ENCODE measurements at regions not wholly inside any gene's neighbourhood (a gene's known extent, or its start where the extent isn't known, plus 50 kb on each side); places are given as distances from the start of the nearest gene placed in this dataset.

DNA sequence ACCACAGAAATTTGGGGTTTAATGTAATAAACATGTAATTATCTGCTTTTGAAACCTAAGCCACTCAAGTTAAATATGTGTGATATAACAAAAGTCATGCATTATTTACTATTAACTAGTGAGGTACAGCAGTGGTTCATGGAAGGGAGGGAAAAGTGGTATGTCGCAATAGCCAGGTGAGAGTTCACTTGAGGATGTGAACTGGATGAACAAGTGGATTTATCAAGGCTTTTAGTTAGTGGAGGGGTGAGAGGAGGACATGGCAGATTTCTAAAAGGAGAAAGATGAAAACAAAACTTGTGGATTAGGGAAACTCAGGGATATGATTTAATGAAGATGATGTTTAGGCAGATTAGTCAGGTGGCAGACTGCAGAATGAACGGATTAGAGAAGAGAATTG, 141.3 kb upstream of the NFIB start:
- no peaks in the 10 kb centered on the region for H3K36me3 ChIP-seq (ENCODE audit: control insufficient read depth in 4 of 4, insufficient read depth in 4 of 4, low read length in 4 of 4)
- H3K4me3 ChIP-seq = no peak overlapping the region
- H3K9me3 ChIP-seq (ENCODE audit: control insufficient read depth in 4 of 4, insufficient read depth in 3 of 4, low read length in 3 of 4) = no peaks in the 10 kb centered on the region
- no peaks in the 10 kb centered on the region for H3K27me3 ChIP-seq (ENCODE audit: control insufficient read depth in 3 of 3, insufficient read depth in 3 of 3, low read length in 2 of 3)
- ATAC-seq (ENCODE audit: insufficient read depth, low FRiP score) (no peak), DNase-seq (no peak)
- WGBS, 2 donors = 71 to 91% methylated on average over 2 of the region's 2 CpGs
- no peak overlapping the region for H3K27ac ChIP-seq (ENCODE audit: low read depth in 1 of 2, low read length in 1 of 2)
- H3K9ac ChIP-seq (ENCODE audit: insufficient read depth in 1 of 2, low read length in 2 of 2) = no peak overlapping the region
- no peaks in the 10 kb centered on the region for H3K4me1 ChIP-seq (ENCODE audit: control insufficient read depth in 5 of 5, insufficient read depth in 5 of 5, low read length in 5 of 5)
- TF ChIP-seq, protein P1, sequence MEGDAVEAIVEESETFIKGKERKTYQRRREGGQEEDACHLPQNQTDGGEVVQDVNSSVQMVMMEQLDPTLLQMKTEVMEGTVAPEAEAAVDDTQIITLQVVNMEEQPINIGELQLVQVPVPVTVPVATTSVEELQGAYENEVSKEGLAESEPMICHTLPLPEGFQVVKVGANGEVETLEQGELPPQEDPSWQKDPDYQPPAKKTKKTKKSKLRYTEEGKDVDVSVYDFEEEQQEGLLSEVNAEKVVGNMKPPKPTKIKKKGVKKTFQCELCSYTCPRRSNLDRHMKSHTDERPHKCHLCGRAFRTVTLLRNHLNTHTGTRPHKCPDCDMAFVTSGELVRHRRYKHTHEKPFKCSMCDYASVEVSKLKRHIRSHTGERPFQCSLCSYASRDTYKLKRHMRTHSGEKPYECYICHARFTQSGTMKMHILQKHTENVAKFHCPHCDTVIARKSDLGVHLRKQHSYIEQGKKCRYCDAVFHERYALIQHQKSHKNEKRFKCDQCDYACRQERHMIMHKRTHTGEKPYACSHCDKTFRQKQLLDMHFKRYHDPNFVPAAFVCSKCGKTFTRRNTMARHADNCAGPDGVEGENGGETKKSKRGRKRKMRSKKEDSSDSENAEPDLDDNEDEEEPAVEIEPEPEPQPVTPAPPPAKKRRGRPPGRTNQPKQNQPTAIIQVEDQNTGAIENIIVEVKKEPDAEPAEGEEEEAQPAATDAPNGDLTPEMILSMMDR (IDR thresholded peaks at IDR 0.05; ENCODE audit: control extremely low read depth, extremely low read depth) = no peak

DNA sequence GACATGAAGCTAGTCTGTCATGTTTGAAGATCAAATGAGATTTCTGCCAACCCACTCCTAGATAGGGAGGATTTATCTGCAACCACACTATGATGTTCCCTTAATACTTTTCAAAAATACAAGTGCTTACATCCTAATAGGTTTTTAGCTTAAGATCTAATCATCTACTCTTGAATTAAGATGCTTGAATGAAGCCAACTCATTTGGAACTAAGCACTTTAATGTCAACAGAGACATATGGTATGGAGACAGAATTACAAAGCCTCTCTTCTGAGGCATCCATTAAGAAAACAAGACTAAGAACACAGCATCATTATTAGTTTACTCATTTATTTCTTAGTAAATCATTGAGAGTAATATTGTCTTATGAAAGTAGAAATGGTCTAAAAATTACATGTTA, 139.3 kb upstream of the NFIB start:
- ATAC-seq (ENCODE audit: insufficient read depth, low FRiP score) = no peak
- Histone ChIP-seq H3K9ac (ENCODE audit: insufficient read depth in 1 of 2, low read length in 2 of 2) (no peak overlapping the region), H3K4me3 (no peak overlapping the region), H3K27me3 (ENCODE audit: control insufficient read depth in 3 of 3, insufficient read depth in 3 of 3, low read length in 2 of 3) (no peaks in the 10 kb centered on the region), H3K27ac (ENCODE audit: low read depth in 1 of 2, low read length in 1 of 2) (no peak overlapping the region), H3K36me3 (ENCODE audit: control insufficient read depth in 4 of 4, insufficient read depth in 4 of 4, low read length in 4 of 4) (no peaks in the 10 kb centered on the region), H3K9me3 (ENCODE audit: control insufficient read depth in 4 of 4, insufficient read depth in 3 of 4, low read length in 3 of 4) (no peaks in the 10 kb centered on the region), H3K4me1 (ENCODE audit: control insufficient read depth in 5 of 5, insufficient read depth in 5 of 5, low read length in 5 of 5) (no peaks in the 10 kb centered on the region)
- DNase-seq = no peak
- TF ChIP-seq, protein P1 (IDR thresholded peaks at IDR 0.05; ENCODE audit: control extremely low read depth, extremely low read depth) = no peak

DNA sequence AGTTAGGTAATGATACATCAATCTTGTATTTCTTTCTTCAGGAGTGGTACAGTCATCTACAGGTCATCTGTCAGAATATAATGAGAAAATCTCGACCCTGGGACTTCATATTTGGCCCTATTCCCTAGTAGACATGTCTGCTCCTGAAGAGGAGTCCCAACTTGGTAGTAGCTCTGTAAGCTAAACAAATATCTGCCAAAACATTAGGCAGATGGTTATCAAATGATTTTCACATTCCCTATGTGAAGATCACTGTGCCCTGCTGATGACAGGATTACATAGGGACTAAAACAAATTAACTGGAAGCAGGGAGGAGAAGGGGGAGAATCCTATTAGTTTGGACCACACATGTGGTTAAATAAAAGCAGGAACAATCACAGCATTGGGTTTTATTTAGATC, 138.6 kb upstream of the NFIB start:
- H3K9ac ChIP-seq (ENCODE audit: insufficient read depth in 1 of 2, low read length in 2 of 2) = no peak overlapping the region
- ATAC-seq (ENCODE audit: insufficient read depth, low FRiP score) (no peak), DNase-seq (no peak)
- WGBS, 2 donors = 34 to 40% methylated on average over 1 of the region's 1 CpG
- no peaks in the 10 kb centered on the region for H3K9me3 ChIP-seq (ENCODE audit: control insufficient read depth in 4 of 4, insufficient read depth in 3 of 4, low read length in 3 of 4)
- no peaks in the 10 kb centered on the region for H3K4me1 ChIP-seq (ENCODE audit: control insufficient read depth in 5 of 5, insufficient read depth in 5 of 5, low read length in 5 of 5)
- H3K36me3 ChIP-seq (ENCODE audit: control insufficient read depth in 4 of 4, insufficient read depth in 4 of 4, low read length in 4 of 4) = no peaks in the 10 kb centered on the region
- TF ChIP-seq, protein P1 (IDR thresholded peaks at IDR 0.05; ENCODE audit: control extremely low read depth, extremely low read depth) = no peak
- H3K27me3 ChIP-seq (ENCODE audit: control insufficient read depth in 3 of 3, insufficient read depth in 3 of 3, low read length in 2 of 3) = no peaks in the 10 kb centered on the region
- no peak overlapping the region for H3K4me3 ChIP-seq
- no peak overlapping the region for H3K27ac ChIP-seq (ENCODE audit: low read depth in 1 of 2, low read length in 1 of 2)

DNA sequence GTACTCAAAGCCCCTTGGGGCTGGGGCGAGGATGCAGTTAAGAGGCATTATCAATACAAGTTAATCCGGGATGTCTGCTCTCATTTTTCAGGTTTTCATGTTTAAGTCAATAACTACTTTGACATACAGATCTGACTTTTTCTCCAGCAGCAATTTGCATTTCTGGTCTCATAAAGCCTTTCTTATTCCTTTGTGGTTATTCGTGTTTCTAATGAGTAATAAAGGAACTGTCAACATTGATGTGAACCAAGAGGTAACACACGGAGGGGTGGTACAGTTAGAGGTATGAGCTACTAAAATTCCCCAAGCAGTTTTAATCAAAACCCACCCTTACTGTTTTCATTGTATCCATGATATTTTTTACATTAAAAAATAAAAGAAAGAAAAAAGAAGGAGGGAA, 138.0 kb upstream of the NFIB start:
- no peaks in the 10 kb centered on the region for H3K9me3 ChIP-seq (ENCODE audit: control insufficient read depth in 4 of 4, insufficient read depth in 3 of 4, low read length in 3 of 4)
- TF ChIP-seq, protein P1 (IDR thresholded peaks at IDR 0.05; ENCODE audit: control extremely low read depth, extremely low read depth) = no peak
- H3K4me3 ChIP-seq = no peak overlapping the region
- 79 to 81% methylated on average over 4 of the region's 4 CpGs for WGBS, 2 donors
- no peaks in the 10 kb centered on the region for H3K36me3 ChIP-seq (ENCODE audit: control insufficient read depth in 4 of 4, insufficient read depth in 4 of 4, low read length in 4 of 4)
- DNase-seq (no peak), ATAC-seq (ENCODE audit: insufficient read depth, low FRiP score) (no peak)
- no peaks in the 10 kb centered on the region for H3K4me1 ChIP-seq (ENCODE audit: control insufficient read depth in 5 of 5, insufficient read depth in 5 of 5, low read length in 5 of 5)
- no peak overlapping the region for H3K27ac ChIP-seq (ENCODE audit: low read depth in 1 of 2, low read length in 1 of 2)
- no peaks in the 10 kb centered on the region for H3K27me3 ChIP-seq (ENCODE audit: control insufficient read depth in 3 of 3, insufficient read depth in 3 of 3, low read length in 2 of 3)
- no peak overlapping the region for H3K9ac ChIP-seq (ENCODE audit: insufficient read depth in 1 of 2, low read length in 2 of 2)

All from lung (tissue), 11 donors.